ENCODE measurements at regions not wholly inside any gene's neighbourhood (a gene's known extent, or its start where the extent isn't known, plus 50 kb on each side); places are given as distances from the start of the nearest gene placed in this dataset.

DNA sequence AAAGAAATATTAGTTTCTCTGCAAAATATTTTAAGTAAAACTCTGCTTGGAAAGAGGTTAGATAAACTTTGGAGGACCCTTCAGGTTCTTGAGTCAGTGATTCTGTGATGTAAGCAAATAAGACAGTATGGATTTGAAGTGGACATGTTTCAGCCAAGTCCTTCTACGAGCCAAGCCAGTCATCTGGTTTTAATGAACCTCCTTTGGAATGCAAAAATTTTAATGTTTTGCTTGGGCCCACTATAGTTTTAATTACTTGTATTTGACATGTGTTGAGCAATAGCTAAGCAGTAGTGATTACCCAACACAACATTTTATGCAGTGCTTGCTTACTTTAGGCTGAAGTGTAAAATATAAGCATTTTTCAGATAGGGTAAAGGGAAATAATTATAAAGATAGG is 296.3 kb upstream of the SEMA3D start:
- TF ChIP-seq, protein P1, sequence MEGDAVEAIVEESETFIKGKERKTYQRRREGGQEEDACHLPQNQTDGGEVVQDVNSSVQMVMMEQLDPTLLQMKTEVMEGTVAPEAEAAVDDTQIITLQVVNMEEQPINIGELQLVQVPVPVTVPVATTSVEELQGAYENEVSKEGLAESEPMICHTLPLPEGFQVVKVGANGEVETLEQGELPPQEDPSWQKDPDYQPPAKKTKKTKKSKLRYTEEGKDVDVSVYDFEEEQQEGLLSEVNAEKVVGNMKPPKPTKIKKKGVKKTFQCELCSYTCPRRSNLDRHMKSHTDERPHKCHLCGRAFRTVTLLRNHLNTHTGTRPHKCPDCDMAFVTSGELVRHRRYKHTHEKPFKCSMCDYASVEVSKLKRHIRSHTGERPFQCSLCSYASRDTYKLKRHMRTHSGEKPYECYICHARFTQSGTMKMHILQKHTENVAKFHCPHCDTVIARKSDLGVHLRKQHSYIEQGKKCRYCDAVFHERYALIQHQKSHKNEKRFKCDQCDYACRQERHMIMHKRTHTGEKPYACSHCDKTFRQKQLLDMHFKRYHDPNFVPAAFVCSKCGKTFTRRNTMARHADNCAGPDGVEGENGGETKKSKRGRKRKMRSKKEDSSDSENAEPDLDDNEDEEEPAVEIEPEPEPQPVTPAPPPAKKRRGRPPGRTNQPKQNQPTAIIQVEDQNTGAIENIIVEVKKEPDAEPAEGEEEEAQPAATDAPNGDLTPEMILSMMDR (IDR thresholded peaks at IDR 0.05; ENCODE audit: borderline replicate concordance, extremely low read depth, low read length, poor library complexity, severe bottlenecking), result no peak
- TF ChIP-seq EZH2 (IDR thresholded peaks at IDR 0.05; ENCODE audit: borderline replicate concordance, low read depth, low read length, severe bottlenecking), result no peak
